ENCODE measurements at regions not wholly inside any gene's neighbourhood (a gene's known extent, or its start where the extent isn't known, plus 50 kb on each side); places are given as distances from the start of the nearest gene placed in this dataset.
A peak's percentile ranks its signal among the peaks of the same experiment; 100 is the strongest.
"Not testable (repeated sequence)": the region's sequence is repeated elsewhere in the genome, so short reads cannot be mapped to it uniquely, and the experiment has no call there.

DNA sequence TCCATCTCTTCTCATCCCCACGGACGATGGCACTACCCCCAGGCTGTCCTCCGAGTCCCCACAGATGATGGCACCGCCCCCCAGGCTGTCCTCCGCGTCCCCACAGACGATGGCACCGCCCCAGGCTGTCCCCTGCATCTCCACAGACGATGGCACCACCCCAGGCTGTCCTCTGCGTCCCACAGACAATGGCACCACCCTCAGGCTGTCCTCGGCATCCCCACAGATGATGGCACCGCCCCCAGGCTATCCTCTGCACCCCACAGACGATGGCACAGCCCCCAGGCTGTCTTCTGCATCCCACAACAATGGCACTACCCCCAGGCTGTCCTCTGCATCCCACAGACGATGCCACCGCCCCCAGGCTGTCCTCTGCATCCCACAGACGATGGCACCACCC is 57.4 kb upstream of the PTCH1 start:
- no peak for TF ChIP-seq CTCF (IDR thresholded peaks at IDR 0.05; ENCODE audit: control insufficient read depth, insufficient read depth, low read depth, low read length, missing control alignments)

GRCh38 chr9:95573463-95573862 is 56.7 kb upstream of the PTCH1 start:
- no peak for TF ChIP-seq CTCF (IDR thresholded peaks at IDR 0.05; ENCODE audit: control insufficient read depth, insufficient read depth, low read depth, low read length, missing control alignments)
- no peak overlapping the region for H3K4me3 ChIP-seq (ENCODE audit: control insufficient read depth, low read depth, low read length)
- DNase-seq (ENCODE audit: low read depth) = no peak

More for the DNA sequence above, 57.4 kb upstream of the PTCH1 start:
- no peak overlapping the region for H3K4me3 ChIP-seq (ENCODE audit: control insufficient read depth, low read depth, low read length)
- DNase-seq (ENCODE audit: low read depth) = no peak

GRCh38 chr9:95572381-95573151 is 55.8 kb upstream of the PTCH1 start:
- TF ChIP-seq CTCF (IDR thresholded peaks at IDR 0.05; ENCODE audit: control insufficient read depth, insufficient read depth, low read depth, low read length, missing control alignments) = no peak
- no peak overlapping the region for H3K4me3 ChIP-seq (ENCODE audit: control insufficient read depth, low read depth, low read length)
- peak; percentile 45 for DNase-seq (ENCODE audit: low read depth)

DNA sequence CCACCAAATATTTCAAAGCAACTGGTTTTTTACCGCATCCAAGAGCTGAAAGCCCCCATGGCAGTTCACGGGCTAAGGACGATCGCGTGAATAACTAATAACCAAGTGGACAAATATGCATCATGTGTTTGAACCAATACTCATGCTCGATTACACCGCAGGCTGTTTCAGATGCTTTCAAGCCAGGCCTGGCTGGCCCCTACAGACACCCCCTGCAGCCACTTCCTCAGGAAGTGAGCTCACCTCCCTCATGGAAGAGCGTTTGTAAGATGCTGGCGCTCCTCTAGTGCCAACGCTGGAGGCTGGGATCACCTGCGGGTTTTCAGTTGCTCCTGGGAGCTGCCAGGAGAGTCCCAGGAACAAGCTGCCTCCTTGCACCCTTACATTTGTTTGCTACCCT is 53.9 kb upstream of the PTCH1 start:
- H3K4me3 ChIP-seq (ENCODE audit: control insufficient read depth, low read depth, low read length) = no peak overlapping the region
- no peak for TF ChIP-seq CTCF (IDR thresholded peaks at IDR 0.05; ENCODE audit: control insufficient read depth, insufficient read depth, low read depth, low read length, missing control alignments)
- DNase-seq (ENCODE audit: low read depth) = no peak

- no peak for DNase-seq (ENCODE audit: low read depth)
- H3K4me3 ChIP-seq (ENCODE audit: control insufficient read depth, low read depth, low read length) = peak overlapping the region; percentile 41
- no peak for TF ChIP-seq CTCF (IDR thresholded peaks at IDR 0.05; ENCODE audit: control insufficient read depth, insufficient read depth, low read depth, low read length, missing control alignments)
Measured at GRCh38 chr9:95570150-95570549, 53.4 kb upstream of the PTCH1 start.

DNA sequence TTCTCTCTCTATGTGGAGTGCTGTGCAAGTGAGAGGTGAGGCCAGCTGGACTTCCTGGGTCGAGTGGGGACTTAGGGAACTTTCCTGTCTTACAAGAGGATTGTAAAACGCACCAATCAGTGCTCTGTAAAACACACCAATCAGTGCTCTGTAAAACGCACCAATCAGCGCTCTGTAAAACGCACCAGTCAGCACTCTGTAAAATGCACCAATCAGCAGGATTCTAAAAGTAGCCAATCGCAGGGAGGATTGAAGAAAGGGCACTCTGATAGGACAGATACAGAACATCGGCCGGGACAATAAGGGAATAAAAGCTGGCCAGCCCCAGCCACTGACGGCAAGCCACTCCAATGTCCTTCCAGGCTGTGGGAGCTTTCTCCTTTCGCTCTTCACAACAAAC is 52.0 kb upstream of the PTCH1 start:
- not testable (repeated sequence) for DNase-seq (ENCODE audit: low read depth)

More for the DNA sequence above, 52.0 kb upstream of the PTCH1 start:
- H3K4me3 ChIP-seq (ENCODE audit: control insufficient read depth, low read depth, low read length) = not testable (repeated sequence)

Measured in AG09309 (cell line).